Large intestine (tissue), 3 donors: ENCODE measurements at regions not wholly inside any gene's neighbourhood (a gene's known extent, or its start where the extent isn't known, plus 50 kb on each side); places are given as distances from the start of the nearest gene placed in this dataset.
A peak's percentile ranks its signal among the peaks of the same experiment; 100 is the strongest.

Experiments
- DNase-seq, 2 donors: peaks; one replicate each; pipeline versions ENCODE4 v3.0.0 to v3.0.0-alpha.2; 2013
- H3K27ac ChIP-seq: one replicate; pipeline ENCODE4 v1.5.1; 2013; ENCODE audit warnings: low read length
- H3K27me3 ChIP-seq: 2 replicates; pipeline ENCODE4 v1.6.1; 2013; ENCODE audit warnings: low read length; ENCODE audit not compliant: control insufficient read depth, insufficient read depth
- H3K36me3 ChIP-seq: 2 replicates; pipeline ENCODE4 v1.6.1; 2013; ENCODE audit warnings: low read length; ENCODE audit not compliant: control insufficient read depth, insufficient read depth
- H3K4me1 ChIP-seq: one replicate; pipeline ENCODE4 v1.6.1; 2013; ENCODE audit warnings: low read length; ENCODE audit not compliant: control insufficient read depth, insufficient read depth
- H3K4me3 ChIP-seq: one replicate; pipeline ENCODE4 v1.5.1; 2013; ENCODE audit warnings: low read length
- H3K9me3 ChIP-seq: one replicate; pipeline ENCODE4 v1.6.1; 2013; ENCODE audit warnings: mild to moderate bottlenecking, low read depth, low read length, moderate library complexity; ENCODE audit not compliant: control insufficient read depth
- WGBS: methylation state at CpG from one replicate; pipeline ENCODE4 v1.1.5; 2013; ENCODE audit warnings: low lambda C conversion rate; ENCODE audit not compliant: insufficient coverage; 5-methylcytosine and 5-hydroxymethylcytosine counted together

GRCh38 chr2:235270956-235271355 is 222.9 kb upstream of the AGAP1 start:
- no peaks in the 10 kb centered on the region for H3K9me3 ChIP-seq
- H3K36me3 ChIP-seq, result no peaks in the 10 kb centered on the region
- H3K27ac ChIP-seq, result no peak overlapping the region
- H3K4me3 ChIP-seq, result no peak overlapping the region
- DNase-seq, result no peak
- H3K4me1 ChIP-seq, result peaks cover 2% of the 10 kb centered on the region
- H3K27me3 ChIP-seq, result peaks cover 2% of the 10 kb centered on the region
- WGBS, result 80% methylated on average over 1 of the region's 4 CpGs

DNA sequence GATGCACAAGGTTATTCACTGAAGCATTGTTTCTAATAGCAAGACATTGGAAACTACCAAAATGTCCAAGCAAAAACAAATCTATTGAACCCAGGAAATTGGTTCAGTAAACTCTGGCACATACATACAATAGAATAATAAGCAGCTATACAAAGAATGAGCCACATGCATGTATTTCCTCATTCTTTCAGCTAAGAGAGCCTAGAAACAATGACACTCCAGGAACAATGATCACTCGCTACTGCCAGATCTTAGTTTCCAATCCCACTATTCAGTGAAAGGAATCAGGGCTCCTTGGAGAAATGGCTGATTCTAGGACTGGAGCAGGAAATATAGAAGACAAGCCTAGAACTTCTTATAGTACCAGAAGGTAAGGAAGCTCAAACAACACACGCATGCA is 221.9 kb upstream of the AGAP1 start:
- WGBS, result no CpG with 5 or more reads among the region's 2 CpGs
- H3K27ac ChIP-seq, result no peak overlapping the region
- no peaks in the 10 kb centered on the region for H3K9me3 ChIP-seq
- peaks cover 2% of the 10 kb centered on the region for H3K4me1 ChIP-seq
- H3K36me3 ChIP-seq, result no peaks in the 10 kb centered on the region
- DNase-seq, result no peak
- H3K27me3 ChIP-seq, result peaks cover 2% of the 10 kb centered on the region
- no peak overlapping the region for H3K4me3 ChIP-seq

- no peak overlapping the region for H3K27ac ChIP-seq
- DNase-seq, result no peak
- H3K4me3 ChIP-seq, result no peak overlapping the region
- peaks cover 2% of the 10 kb centered on the region for H3K27me3 ChIP-seq
- H3K36me3 ChIP-seq, result no peaks in the 10 kb centered on the region
- 100% methylated on average over 1 of the region's 2 CpGs for WGBS
- H3K4me1 ChIP-seq, result no peaks in the 10 kb centered on the region
- H3K9me3 ChIP-seq, result no peaks in the 10 kb centered on the region
Measured at GRCh38 chr2:235274023-235274422, 219.8 kb upstream of the AGAP1 start.

DNA sequence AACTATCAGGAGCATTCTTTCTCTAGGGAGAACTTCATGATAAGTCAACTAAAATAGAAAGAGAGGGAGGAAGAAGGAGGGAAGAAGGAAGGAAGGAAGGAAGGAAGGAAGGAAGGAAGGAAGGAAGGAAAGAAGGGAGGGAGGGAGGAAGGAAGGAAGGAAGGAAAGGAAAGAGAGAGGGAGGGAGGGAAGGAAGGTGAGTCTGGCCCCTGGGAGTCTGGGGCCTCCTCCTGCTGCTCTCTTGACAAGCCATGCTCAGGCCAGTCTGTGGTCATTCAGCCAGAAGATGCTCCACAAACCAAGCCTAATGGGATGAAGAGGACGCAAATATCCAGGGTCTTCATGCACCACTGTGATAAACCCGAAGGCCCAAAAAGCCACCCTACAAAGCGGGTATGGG is 216.4 kb upstream of the AGAP1 start:
- H3K27ac ChIP-seq, result no peak overlapping the region
- H3K4me3 ChIP-seq, result no peak overlapping the region
- WGBS, result no CpG with 5 or more reads among the region's 3 CpGs
- no peaks in the 10 kb centered on the region for H3K9me3 ChIP-seq
- DNase-seq, result no peak
- H3K36me3 ChIP-seq, result no peaks in the 10 kb centered on the region
- H3K4me1 ChIP-seq, result no peaks in the 10 kb centered on the region
- no peaks in the 10 kb centered on the region for H3K27me3 ChIP-seq

DNA sequence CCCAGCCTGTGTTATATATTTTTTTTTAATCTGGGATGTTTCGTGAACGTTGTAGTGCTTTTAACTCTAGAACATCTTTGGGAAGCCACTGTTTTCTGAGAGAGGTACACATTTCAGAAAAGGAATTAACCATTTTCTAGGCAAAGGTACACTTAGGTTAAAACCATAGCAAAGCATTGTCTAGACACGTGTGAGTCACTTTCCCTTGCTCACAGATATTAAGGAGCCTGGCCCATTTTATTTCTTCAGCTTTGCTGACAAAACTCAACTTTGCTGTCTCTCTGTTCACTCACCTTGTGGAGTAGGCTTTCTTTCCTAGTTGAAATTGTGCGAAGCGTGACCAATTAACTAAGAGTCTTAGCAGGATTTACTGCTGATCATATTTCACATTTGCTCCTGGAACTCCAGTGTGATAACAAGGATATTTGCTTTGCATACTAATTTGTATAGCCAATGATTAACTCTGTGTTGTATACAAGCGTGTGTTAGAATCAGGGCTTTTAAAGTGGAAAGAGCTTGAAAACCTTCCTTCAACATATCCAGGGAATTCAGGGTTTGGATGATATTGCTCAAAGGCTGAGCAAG is 215.0 kb upstream of the AGAP1 start:
- no CpG with 5 or more reads among the region's 6 CpGs for WGBS
- H3K27ac ChIP-seq, result no peak overlapping the region
- no peaks in the 10 kb centered on the region for H3K9me3 ChIP-seq
- no peaks in the 10 kb centered on the region for H3K27me3 ChIP-seq
- H3K4me3 ChIP-seq, result no peak overlapping the region
- H3K4me1 ChIP-seq, result no peaks in the 10 kb centered on the region
- H3K36me3 ChIP-seq, result no peaks in the 10 kb centered on the region
- DNase-seq, result no peak

DNA sequence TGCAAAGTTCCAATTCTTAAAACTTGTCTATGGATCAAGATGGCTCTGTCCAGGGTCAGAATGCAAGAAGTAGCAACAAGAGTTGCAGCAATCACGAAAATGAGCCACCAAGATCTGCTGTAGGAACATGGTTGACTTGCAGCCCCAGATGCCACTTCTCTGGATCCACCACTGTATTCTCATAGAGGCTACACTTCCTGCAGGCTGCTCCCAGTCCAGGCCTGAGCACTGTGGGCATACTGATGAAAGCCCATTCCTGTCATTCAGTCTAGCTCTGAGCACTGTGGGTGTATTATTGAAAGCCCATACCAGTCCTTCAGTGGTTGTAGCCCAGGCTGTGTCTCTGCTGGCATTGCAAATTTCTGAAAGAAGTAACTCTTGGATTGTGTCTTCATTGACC is 213.9 kb upstream of the AGAP1 start:
- WGBS, result no CpG with 5 or more reads among the region's 1 CpG
- Histone ChIP-seq H3K36me3 (no peaks in the 10 kb centered on the region), H3K4me3 (no peak overlapping the region), H3K27me3 (no peaks in the 10 kb centered on the region), H3K27ac (no peak overlapping the region), H3K9me3 (no peaks in the 10 kb centered on the region), H3K4me1 (no peaks in the 10 kb centered on the region)
- no peak for DNase-seq

- no peak for DNase-seq
- Histone ChIP-seq H3K4me1 (no peaks in the 10 kb centered on the region), H3K4me3 (no peak overlapping the region), H3K9me3 (no peaks in the 10 kb centered on the region), H3K36me3 (no peaks in the 10 kb centered on the region), H3K27me3 (no peaks in the 10 kb centered on the region), H3K27ac (no peak overlapping the region)
- WGBS, result no CpG with 5 or more reads among the region's 2 CpGs
Measured at GRCh38 chr2:235283246-235283645, 210.6 kb upstream of the AGAP1 start.

GRCh38 chr2:235286622-235287374 is 207.0 kb upstream of the AGAP1 start:
- no peaks in the 10 kb centered on the region for H3K9me3 ChIP-seq
- no peaks in the 10 kb centered on the region for H3K36me3 ChIP-seq
- no peak for DNase-seq
- WGBS, result no CpG with 5 or more reads among the region's 3 CpGs
- H3K27me3 ChIP-seq, result no peaks in the 10 kb centered on the region
- no peak overlapping the region for H3K4me3 ChIP-seq
- no peaks in the 10 kb centered on the region for H3K4me1 ChIP-seq
- H3K27ac ChIP-seq, result no peak overlapping the region

DNA sequence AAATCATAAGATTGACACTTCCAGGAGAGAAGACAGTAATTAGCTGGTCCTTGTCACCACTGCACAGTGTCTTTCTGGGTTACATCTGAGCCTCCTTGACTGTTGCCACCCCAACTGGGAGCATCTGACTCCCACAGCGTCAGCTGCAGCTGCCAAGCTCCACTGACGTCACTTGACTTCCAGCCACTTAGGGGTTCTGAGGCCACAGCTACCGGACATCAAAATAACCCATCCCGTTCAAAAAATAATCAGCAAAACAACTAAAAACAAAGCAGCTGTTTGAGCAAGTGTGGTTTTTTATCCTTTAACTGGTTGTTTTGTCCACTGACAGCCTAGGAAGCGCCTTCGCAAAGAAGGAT is 206.5 kb upstream of the AGAP1 start:
- Histone ChIP-seq H3K4me1 (no peaks in the 10 kb centered on the region), H3K27me3 (no peaks in the 10 kb centered on the region), H3K4me3 (no peak overlapping the region), H3K27ac (no peak overlapping the region), H3K36me3 (no peaks in the 10 kb centered on the region), H3K9me3 (no peaks in the 10 kb centered on the region)
- peak in 1 of 2 donors; percentile 16 for DNase-seq
- no CpG with 5 or more reads among the region's 6 CpGs for WGBS

- H3K4me3 ChIP-seq, result no peak overlapping the region
- WGBS, result 100% methylated on average over 1 of the region's 4 CpGs
- no peaks in the 10 kb centered on the region for H3K4me1 ChIP-seq
- H3K27me3 ChIP-seq, result no peaks in the 10 kb centered on the region
- H3K9me3 ChIP-seq, result no peaks in the 10 kb centered on the region
- no peaks in the 10 kb centered on the region for H3K36me3 ChIP-seq
- no peak overlapping the region for H3K27ac ChIP-seq
- DNase-seq, result peak; percentile 18 to 52
Measured at GRCh38 chr2:235291461-235291860, 202.4 kb upstream of the AGAP1 start.

DNA sequence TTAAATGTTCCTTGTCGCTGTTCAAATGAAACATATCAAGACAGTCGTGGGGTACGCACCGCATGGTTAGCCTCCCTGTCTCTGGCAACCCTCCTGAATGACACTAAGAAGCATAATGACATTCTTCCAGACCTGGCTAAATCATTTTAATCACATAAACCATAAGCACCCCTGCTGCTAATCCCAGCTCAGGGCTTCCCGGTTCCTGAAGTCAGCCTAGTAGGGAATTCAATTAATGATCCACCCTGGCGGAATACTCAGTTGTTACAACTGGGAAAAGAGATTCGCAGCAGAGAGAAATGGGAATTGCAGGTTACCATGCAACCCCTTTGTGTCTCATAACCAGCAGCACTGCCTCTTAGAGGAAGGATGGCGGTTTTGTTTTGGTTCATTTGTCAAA is 200.8 kb upstream of the AGAP1 start:
- WGBS, result 88% methylated on average over 1 of the region's 8 CpGs
- H3K27ac ChIP-seq, result no peak overlapping the region

More for the DNA sequence above, 200.8 kb upstream of the AGAP1 start:
- no peaks in the 10 kb centered on the region for H3K4me1 ChIP-seq
- no peaks in the 10 kb centered on the region for H3K36me3 ChIP-seq
- no peak overlapping the region for H3K4me3 ChIP-seq
- DNase-seq, result no peak
- H3K27me3 ChIP-seq, result no peaks in the 10 kb centered on the region
- H3K9me3 ChIP-seq, result no peaks in the 10 kb centered on the region
